ENCODE measurements at regions not wholly inside any gene's neighbourhood (a gene's known extent, or its start where the extent isn't known, plus 50 kb on each side); places are given as distances from the start of the nearest gene placed in this dataset.
A peak's percentile ranks its signal among the peaks of the same experiment; 100 is the strongest.

DNA sequence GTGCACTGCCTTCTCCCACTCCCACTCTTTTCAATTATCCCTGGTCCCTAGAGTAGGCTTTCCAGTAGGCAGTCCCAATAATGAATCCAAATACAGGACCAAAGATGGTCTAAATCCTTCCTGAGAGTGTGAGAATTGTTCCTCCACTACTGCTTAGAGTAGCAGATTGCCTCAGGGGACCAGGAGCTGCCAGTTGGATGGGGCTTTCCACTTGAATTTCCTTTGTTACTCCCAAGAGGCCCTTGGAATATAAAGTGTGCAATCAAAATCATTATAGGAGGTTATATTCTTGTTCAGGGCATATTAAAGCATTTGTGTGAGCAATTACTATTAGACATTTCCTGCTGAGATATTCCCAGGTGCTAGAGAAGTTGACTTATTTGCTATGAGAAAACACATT is 156.6 kb upstream of the TLL1 start:
- DNase-seq (ENCODE audit: extremely low read depth, low read depth, low spot score), result no peak

DNA sequence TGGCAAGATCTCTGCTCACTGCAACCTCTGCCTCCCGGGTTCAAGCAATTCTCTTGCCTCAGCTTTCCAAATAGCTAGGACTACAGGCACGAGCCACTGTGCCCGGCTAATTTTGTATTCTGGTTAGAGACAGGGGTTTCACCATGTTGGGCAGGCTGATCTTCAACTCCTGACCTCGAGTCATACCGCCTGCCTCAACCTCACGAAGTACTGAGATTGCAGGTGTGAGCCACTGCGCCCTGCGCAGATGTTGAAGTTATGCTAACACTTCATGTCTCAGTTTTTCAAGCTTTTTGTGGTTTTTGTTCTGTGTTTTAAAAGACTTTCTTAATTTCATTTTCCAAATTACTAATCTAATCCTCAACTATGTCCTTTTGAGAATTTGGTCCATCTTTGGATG is 154.4 kb upstream of the TLL1 start:
- no peak for DNase-seq (ENCODE audit: extremely low read depth, low read depth, low spot score)

- no peak for DNase-seq (ENCODE audit: extremely low read depth, low read depth, low spot score)
Measured at GRCh38 chr4:165720411-165721082, 152.5 kb upstream of the TLL1 start.

DNA sequence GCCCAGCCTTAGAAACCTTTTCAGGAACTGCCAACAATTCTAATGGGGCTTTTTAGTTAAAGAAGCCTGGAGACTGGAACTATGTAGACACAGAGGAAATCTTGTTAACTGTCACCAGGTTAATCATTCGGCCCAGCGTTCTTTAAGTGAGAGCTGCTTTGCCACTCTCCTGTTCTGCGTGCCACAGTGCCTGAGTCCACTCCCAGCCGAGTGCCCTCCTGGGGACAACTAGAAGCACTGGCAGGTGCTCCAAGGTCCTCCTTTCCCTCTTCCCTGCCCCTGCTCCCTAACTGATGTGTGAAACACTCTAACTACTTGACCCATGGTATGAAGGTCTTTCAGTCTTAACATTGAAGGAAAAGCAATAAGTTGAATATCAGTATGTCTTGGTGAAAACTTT is 151.2 kb upstream of the TLL1 start:
- DNase-seq (ENCODE audit: extremely low read depth, low read depth, low spot score), result no peak

GRCh38 chr4:165723051-165723795 is 149.8 kb upstream of the TLL1 start:
- DNase-seq (ENCODE audit: extremely low read depth, low read depth, low spot score), result no peak

GRCh38 chr4:165724786-165725185 is 148.3 kb upstream of the TLL1 start:
- DNase-seq (ENCODE audit: extremely low read depth, low read depth, low spot score), result no peak

DNA sequence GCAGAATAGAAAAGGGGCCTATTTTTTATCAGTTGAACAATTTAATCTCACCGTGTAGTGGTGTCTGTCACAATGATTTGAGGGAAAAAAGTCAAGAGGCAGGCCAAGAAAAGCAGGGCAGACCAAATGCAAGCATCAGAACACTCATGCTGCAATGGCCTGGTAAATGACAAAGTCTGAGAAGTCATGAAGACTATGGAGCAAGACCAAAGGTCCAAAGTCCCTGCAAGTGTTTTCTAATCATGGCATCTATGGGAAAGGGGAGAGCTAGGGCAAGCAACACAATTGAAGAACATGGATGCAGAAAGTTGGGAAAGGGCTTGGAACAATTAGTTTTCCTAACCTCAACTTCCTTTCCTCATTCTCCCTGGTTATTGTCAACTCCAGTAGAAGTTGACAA is 147.7 kb upstream of the TLL1 start:
- DNase-seq (ENCODE audit: extremely low read depth, low read depth, low spot score), result no peak

- DNase-seq (ENCODE audit: extremely low read depth, low read depth, low spot score), result no peak
Measured at GRCh38 chr4:165726831-165727230, 146.2 kb upstream of the TLL1 start.

DNA sequence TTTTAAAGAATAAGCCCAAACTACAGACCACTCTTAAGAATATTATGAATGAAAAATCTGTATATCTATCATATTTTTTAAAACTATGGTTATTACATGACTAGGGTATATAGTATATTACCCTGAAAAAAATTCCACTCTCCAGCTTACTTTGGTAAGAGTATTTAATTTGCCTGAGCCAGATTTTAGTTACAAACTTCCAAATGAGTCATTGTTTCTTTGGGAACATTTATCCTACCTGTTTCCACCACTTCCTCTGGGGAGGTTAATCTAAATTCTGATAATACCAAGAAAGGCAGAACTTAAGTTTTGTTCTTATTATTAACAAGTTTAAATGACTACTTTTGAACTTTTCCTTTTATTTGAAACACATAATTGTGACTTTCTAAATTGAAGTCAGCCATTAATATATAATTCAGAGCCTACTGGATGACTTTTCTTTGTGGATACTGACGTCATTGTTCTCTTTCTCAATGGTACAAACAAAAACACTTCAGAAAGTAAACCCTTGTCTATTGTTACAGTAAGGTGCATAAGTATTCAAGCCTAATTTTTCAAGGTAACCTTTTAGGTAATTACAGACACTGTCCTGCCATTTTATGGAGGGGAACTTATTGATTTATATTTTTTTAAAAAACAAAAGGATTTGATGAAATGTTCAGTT is 135.6 kb upstream of the TLL1 start:
- peak; percentile 14 for DNase-seq (ENCODE audit: extremely low read depth, low read depth, low spot score)

- no peak for DNase-seq (ENCODE audit: extremely low read depth, low read depth, low spot score)
Measured at GRCh38 chr4:165738571-165738970, 134.5 kb upstream of the TLL1 start.

- no peak for DNase-seq (ENCODE audit: extremely low read depth, low read depth, low spot score)
Measured at GRCh38 chr4:165740911-165741310, 132.1 kb upstream of the TLL1 start.

GRCh38 chr4:165743422-165743821 is 129.6 kb upstream of the TLL1 start:
- DNase-seq (ENCODE audit: extremely low read depth, low read depth, low spot score), result no peak

GRCh38 chr4:165744370-165744769 is 128.7 kb upstream of the TLL1 start:
- no peak for DNase-seq (ENCODE audit: extremely low read depth, low read depth, low spot score)

GRCh38 chr4:165748321-165748720 is 124.7 kb upstream of the TLL1 start:
- DNase-seq (ENCODE audit: extremely low read depth, low read depth, low spot score), result no peak

GRCh38 chr4:165751882-165752281 is 121.2 kb upstream of the TLL1 start:
- DNase-seq (ENCODE audit: extremely low read depth, low read depth, low spot score), result no peak

GRCh38 chr4:165754664-165755063 is 118.4 kb upstream of the TLL1 start:
- no peak for DNase-seq (ENCODE audit: extremely low read depth, low read depth, low spot score)

DNA sequence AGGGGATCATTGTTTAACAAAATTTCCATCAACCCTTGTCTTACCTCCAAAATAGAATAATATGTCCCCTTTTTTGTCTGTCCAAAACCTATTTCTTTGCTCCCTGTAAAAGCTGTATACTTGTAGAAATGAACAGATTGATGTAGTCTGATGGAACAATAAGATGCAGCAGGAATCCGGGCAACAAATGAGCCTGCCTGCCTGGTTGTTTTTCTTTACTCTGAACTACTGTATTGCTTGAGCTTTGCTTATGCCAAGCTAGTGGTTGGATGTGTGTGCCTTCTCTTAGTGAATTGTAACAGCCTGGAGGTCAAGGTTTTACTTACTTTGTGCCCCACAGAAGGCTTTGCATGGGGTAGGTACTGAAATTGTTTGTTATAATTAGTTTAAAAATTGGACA is 116.2 kb upstream of the TLL1 start:
- no peak for DNase-seq (ENCODE audit: extremely low read depth, low read depth, low spot score)

DNA sequence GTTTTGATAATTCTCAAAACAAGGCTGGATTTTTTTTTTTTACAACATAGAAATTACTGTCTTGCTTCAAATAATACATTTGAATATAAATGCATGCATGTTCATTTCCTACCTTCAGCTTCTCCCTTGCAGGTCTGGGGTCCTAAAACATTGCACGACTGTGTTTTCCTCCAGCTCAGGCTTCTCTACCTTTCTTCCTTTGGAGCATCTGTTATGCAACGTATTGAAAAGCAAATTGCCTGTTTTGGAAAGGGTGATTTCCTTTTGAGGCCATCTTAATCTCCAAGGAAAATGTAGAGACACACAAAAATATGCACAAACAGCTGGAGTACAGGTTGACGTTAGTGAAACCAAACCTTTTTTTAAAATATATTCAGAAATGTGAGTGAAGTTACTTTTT is 115.6 kb upstream of the TLL1 start:
- no peak for DNase-seq (ENCODE audit: extremely low read depth, low read depth, low spot score)

GRCh38 chr4:165758086-165758485 is 115.0 kb upstream of the TLL1 start:
- no peak for DNase-seq (ENCODE audit: extremely low read depth, low read depth, low spot score)

DNA sequence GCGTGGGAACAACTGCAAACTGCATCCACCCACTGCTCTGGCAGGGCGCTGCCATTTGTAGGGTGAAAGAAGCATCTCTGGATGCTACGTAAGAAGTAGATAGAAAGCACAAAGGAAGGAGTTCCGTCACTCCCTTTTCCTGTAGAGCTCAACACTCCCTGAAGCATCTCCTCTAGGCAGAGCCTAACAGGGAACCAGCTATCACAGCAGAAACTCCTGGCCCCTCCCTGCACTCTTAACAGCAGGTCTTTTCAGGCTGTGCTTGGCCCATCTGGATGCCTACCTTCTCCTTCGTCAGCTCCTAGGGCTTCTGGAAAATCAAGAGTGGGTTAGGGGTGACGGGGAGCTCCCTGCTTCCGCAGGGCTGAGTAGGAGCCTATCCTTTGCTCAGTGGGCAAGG is 112.9 kb upstream of the TLL1 start:
- no peak for DNase-seq (ENCODE audit: extremely low read depth, low read depth, low spot score)

GRCh38 chr4:165761963-165762362 is 111.1 kb upstream of the TLL1 start:
- no peak for DNase-seq (ENCODE audit: extremely low read depth, low read depth, low spot score)

DNA sequence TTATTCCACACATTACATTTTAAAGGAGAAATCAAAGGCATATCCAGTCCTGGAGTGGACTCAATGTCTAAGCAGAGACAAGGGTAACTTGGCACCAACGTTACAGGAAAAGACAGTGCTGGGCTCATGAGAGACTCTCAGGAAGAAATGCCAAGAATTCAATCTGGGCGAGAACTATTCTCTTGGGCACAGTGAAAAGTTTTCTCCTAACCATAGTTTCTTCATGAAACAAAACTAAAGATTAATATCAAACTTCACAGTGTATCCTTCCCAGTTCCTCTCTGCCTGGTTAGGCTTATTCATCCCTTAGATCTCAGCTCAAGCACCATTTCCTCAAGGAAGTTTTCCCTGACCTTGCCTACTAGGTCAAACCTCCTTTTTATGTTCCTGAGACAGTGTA is 109.4 kb upstream of the TLL1 start:
- DNase-seq (ENCODE audit: extremely low read depth, low read depth, low spot score), result no peak
